OCI-LY3 (cell line): ENCODE measurements at regions not wholly inside any gene's neighbourhood (a gene's known extent, or its start where the extent isn't known, plus 50 kb on each side); places are given as distances from the start of the nearest gene placed in this dataset.

Source experiments
- CTCF ChIP-seq: fragments of 200-600, 300-600 bp; sonication (generic); IDR thresholded peaks from 2 replicates; pipeline ENCODE4 v1.5.1; 2014; ENCODE audit warnings: antibody characterized with exemption, low read length, low read depth
- EZH2phosphoT487 ChIP-seq: fragments of 200-600 bp; shearing (Covaris generic); IDR thresholded peaks from 2 replicates; pipeline ENCODE4 v1.6.1; 2018; ENCODE audit warnings: antibody characterized with exemption, mixed run types, low read depth

- TF ChIP-seq CTCF (no peak), EZH2phosphoT487 (no peak)
These were observed 333.2 kb downstream of the SAMD5 start for GRCh38 chr6:147841547-147842148.
